UCSD-AML1 (cell line): ENCODE measurements at regions not wholly inside any gene's neighbourhood (a gene's known extent, or its start where the extent isn't known, plus 50 kb on each side); places are given as distances from the start of the nearest gene placed in this dataset.
"Not testable (repeated sequence)": the region's sequence is repeated elsewhere in the genome, so short reads cannot be mapped to it uniquely, and the experiment has no call there.

Experiments used
- DNase-seq: peaks from one replicate; lab custom pipeline; 2025; ENCODE audit not compliant: unreplicated experiment; lab: John Stamatoyannopoulos, UW

DNA sequence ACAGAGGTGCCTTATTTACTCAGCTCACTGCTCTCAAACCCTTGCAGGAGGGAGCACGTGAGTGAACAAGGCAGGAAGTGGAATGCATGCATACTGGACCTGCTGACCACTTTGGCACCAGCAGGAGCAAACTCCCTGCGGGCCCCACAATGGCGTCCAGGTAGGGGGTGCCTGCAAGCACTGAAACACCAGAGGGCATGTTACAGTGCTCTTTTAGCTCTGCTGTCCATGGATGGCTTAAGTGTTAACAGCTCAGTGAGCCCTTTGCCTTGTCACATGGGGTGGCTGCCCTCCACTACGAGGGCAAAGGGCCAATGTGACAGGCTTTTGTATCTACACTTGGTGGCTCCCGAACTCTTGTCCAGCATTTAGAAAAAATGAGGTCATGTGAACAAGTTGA is 199.5 kb upstream of the UGT8 start:
- no peak for DNase-seq

DNA sequence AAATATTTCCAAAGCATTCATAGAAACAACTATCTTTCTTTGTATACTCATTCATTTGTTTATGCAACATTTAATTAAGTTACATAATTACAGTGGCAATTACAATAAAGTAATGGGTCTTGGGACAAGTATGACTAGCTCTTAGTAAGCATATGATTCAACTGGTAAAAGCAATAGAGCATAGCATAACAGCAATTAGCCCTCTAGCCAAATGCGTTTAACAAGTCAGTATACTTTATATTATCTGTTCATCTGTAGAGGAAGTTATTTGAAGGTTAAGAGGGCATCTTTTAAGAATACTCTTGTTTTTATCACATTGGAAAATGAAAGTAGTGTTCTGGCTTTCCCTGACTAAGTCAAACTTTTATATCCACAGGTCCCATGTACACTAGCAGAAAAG is 198.1 kb upstream of the UGT8 start:
- no peak for DNase-seq

DNA sequence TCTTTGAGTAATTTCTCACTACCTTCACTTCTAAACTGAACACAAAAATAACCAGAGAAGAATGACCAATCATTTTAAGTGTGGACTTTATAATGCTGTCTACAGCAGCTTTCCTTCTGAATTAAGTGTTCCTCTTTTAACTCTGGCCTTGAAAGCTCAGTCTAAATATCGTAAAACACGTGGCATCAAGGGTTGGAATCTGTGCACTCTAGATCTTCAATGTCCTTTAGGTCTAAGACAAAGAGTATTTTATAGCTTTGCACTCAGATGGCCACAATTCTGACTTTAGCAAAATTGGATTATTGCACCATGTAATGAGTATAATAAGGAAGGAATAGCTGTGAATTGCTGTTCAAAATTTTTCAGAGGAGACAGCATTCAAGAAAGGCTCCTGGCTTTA is 197.1 kb upstream of the UGT8 start:
- DNase-seq, result no peak

DNA sequence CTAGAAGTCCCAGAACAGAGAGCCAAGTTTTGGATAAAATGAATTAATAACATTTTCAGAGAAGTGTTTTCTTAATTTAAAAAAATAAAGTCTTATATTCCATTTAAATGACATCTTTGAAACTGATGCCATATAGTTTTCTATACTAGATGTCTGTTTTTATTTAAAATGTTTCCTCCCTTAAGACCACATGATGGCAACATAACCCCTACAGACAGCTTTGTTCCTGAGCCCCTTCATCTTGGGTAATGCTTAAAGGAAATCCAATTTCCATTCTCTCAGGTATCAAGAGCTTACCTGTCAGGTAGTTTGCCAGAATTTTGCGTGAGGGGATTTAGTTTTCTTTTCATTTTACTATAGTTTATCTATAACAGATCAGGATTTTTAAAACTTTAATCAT is 181.4 kb upstream of the UGT8 start:
- no peak for DNase-seq

DNA sequence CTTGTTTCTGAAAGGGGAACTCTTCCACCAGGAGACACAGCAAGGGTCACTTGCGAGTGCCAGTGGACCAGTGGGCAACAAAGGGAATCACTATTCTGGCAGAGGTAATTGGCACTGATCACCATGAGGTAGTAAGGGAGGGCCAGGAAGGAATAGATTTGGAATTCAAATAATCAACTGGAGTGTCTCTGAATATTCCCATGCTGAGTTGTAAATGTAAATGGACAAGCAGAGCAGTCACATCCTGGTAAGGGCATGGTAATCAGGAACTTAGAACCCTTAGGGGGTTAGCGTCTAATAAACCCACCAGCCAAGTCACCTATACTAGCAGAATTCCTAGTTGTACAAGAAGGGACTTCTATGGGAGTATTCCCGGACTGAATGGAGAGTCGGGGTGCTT is 178.5 kb upstream of the UGT8 start:
- no peak for DNase-seq

DNA sequence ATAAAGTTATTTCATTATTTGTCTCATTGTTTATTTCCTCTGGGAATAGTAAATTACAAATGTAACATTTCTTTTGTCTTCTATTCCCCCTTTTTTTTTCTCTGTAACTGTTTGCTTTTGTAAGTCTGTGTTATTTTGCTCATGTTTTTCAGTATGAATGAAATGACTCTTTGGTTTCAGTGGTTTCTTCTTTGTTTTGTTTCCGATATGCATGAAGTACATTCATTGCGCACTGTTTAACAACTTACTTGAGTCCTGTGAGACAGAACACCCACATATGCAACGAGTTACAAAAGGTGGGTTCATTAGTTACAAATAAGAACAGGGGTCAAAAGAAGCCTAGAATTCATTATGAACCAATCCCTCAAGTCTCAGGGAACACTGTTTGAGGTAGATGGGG is 175.0 kb upstream of the UGT8 start:
- DNase-seq, result no peak

DNA sequence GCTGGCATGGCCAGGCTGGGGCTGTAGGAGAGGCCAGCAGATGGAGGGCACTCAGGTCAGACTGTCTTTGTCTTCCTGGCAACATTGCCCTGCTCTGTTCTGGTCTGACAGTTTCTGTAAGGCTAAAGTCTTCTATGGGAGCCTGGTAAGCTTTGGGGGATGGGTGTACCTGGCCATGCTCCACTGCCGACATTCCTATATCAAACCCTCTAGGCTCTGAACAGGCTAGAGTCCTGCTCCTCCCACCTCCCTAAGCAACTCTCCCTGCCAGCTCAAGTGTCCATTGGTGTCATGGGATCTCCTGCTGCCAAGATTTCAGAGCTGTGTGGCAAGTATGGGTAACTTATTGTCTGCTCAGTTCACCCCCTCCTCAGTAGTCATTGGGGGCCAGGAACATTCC is 163.5 kb upstream of the UGT8 start:
- DNase-seq, result no peak

DNA sequence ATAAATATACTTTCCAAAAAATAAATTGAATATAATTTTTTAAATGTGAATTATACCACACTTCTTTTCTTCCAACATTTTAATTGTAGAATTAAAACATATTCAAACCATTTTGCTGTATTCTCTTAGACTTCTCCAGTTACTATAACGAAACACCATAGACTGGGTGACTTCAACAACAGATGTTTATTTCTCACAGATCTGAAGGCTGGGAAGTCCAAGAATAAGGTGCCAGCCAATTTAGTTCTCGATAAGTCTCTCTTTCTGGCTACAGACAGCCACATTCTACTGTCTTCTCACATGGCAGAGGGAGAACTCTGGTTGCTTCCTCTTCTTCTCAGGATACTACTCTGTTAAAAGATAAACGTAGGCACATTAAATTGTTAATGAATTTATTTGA is 155.8 kb upstream of the UGT8 start:
- DNase-seq, result no peak

DNA sequence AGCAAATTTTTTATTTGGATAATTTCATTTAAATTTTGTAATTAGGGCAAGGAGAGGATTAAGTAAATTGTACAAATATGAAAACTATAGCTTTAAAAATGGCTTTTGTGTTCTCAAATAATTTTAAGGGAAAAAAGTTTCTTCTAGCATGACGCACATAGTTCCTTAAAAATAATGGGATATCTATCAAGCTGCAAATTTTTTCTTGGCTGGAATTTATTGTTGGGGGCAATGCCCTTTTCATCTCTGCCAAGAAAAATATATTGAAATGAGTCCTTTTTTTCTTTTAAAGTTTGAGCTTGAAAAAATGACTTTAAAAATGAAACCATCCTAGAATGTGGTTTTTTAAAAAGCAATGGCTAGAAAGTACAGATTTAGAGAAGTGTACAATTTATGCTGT is 154.4 kb upstream of the UGT8 start:
- no peak for DNase-seq

DNA sequence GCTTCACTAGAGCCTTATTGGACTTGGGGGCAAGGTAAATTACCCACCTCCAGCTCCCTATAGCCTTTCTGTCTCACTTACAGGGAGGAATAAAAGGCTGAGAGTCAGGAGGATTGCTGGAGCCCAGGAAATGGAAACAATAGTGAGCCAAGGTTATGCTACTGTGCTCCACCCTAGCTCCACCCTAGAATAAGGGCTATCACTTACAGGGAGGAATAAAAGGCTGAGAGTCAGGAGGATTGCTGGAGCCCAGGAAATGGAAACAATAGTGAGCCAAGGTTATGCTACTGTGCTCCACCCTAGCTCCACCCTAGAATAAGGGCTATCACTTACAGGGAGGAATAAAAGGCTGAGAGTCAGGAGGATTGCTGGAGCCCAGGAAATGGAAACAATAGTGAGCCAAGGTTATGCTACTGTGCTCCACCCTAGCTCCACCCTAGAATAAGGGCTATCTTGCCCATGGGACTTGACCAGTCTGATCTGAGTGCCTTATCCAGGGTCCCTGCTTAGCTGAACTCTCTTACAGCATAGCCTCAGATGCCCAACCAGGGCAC is 150.6 kb upstream of the UGT8 start:
- DNase-seq, result not testable (repeated sequence)

DNA sequence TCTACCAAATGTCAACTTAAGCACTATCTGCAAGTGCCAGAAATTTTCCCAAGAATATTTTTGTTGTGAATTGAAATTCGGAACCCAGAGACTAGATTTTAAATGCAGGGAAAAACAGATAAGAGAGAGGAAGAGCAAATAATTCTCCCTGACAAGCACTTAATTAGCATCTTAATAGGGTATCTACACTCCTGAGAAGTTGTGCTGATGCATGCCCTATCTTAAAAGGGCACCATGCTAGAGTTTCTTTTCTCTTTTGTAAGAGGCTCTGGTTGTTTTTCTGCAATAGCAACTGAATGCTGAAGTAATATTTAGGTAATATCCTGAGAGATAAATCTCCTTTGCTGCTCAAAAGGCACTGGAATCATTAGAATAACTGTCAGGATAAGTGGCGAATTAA is 139.9 kb upstream of the UGT8 start:
- DNase-seq, result no peak

DNA sequence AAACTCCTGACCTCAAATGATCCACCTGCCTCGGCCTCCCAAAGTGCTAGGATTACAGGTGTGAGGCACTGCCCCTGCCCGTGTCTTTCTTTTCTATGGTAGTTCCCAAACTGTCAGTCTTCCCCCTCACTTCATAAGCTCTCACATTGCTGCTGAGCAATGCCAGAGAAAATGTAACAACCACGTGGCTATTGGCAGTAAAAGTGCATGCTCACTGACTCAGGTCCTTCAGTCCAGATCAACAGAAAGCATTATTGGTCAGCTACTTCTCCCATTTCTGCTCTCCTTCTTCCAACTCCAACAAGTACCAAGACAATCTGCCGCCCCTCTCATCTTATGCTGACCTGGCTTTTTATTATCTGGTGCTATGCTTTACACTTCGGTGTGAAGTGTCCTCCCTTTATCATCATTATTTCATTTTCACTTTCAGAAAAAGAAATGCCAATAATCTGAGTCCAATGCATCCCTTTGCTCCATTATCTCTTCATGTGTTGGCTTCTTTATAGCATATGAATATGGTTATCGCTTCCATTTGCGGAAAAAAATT is 133.8 kb upstream of the UGT8 start:
- DNase-seq, result no peak

DNA sequence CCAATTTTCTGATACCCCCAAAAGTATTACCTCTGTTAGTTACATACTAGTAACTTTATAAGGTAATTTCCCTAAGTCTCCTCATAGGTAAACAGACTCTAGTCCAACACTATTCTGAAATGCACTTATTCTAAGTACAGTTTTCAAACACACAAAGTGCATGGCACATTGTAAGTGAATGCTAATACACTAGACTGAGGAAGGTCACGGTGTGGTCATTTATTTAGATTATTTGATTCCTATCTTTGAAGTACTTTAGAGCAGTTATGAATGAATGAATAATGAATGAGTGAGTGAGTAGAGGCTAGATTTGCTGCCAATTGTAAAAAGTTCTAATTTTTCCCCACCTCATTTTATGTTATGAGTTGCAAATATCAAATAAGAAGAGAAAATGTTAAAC is 132.8 kb upstream of the UGT8 start:
- no peak for DNase-seq

DNA sequence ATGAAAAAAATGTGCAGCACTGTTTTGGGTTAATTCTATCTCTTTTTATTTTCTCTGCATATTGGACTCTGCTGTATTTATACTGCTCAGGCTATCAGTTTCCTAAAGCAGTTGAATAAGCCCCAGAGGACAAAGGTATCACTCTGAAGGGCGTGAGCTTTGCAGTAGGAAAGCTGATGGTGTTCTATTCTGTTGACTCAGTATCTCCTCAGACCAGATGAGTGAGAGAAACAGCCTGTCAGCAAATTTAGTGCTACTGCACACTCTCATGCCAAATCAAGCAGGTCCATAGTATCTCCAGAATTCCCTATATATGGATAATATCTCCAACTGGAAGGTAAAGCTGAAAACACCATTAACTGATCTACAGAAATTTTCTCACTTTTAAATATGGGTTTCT is 132.3 kb upstream of the UGT8 start:
- no peak for DNase-seq

DNA sequence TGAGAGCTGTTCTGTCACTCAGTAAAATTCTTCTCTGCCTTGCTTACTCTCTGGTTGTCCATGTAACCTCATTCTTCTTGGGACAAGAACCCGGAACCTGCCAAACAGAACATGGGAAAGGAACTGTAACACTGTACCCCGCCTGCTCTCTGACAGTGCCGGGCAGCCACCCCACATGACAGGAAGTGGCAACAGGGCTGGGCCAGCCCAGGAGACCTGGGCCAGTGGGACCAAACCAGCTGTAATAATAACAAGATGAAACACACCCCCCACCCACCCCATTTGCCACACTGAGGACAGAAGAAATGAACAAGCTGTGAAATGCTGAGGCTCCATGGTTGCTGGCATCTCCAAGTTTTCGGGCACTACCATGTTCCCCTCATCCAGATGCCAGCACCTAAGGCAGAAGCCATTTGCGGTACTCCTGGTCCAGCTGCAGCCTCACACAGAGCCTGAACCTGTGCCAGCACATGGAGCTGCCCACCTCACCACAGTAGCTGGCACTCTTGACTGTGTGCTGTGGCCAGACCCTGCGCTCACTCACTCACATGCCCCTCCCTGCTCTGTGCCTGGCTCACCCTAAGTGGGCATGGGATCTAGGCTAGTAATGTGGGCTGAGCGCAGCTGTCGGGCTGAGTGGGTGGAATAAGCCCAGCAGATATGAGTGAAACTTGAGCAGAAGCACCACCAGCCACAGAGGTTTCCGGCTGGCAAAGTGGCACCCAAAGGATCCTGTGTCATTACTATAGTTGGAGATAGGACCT is 126.2 kb upstream of the UGT8 start:
- no peak for DNase-seq

DNA sequence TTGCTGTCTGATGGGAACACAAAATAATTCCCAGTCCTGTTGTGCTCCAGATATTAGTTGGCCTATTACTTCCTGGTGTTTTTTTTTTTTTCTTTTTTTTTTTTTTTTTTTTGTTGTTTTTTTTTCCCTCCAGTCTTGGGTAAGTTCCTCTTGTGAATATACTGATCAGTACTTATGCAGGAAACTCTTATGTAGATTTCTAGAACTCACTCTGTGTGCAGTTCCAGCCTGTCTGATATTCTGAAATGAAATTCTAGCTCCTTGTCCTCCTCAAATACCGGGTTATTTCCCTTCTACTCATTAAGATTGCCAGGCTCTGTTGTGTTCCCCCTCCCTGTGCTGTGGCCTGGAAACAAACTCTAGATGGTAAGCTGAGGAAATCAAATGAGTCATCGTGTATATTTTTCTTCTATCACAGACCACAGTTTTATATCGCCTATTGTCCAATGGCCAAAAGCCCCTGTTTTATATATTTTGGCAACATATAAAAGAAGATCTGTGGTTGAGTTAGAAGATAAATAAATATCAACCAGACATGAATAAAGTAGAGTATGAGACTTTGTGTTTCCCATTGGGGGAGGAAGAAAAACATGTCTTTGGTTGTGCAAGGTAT is 124.3 kb upstream of the UGT8 start:
- no peak for DNase-seq

DNA sequence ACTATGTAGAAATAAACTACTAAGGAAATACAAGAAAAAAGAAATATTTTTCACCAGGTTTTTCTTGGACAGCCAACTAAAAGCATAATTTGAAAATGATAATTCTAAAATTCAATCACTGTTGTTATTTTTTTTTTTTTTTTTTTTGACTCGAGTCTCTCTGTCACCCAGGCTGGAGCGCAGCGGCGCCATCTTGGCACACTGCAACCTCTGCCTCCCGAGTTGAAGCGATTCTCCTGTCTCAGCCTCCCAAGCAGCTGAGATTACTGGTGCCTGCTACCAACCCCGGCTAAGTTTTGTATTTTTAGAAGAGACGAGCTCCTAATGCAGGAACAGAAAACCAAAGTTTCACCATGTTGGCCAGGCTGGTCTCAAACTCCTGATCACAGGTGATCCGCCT is 122.3 kb upstream of the UGT8 start:
- DNase-seq, result no peak

DNA sequence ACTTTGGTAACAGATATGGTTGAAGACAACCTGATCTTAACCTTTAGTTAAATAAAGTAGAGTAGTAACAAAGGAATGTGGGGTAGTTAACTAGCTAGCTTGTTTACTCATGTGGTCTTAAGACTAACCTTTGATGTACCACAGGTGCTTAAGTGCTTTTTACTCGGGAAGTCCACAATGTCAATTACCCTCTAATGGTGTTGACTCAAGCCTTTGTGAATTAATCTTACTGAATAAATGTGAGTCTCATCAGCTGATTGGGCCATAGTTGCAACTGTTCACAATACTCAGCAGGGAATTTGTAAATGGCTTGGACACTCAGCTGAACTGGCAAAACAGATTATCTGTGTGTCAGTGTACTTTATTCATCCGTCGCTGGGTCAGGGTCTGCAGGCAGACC is 119.0 kb upstream of the UGT8 start:
- DNase-seq, result no peak

DNA sequence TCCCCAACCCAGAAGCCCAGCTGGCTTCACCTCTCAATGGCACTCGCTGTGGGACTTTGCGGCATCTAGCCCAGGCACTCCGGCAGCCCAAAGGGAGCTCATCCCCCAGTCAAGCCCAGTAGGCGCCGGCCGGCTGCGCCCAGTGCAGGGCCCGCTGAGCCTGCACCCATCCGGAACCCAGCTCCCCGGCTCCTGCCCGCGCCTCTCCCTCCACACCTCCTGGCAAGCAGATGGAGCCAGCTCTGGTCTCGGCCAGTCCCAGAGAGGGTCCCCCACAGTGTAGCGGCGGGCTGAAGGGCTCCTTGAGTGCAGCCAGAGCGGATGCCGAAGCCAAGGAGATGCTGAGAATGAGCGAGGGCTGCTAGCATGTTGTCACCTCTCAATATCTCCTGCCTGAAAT is 116.8 kb upstream of the UGT8 start:
- DNase-seq, result no peak

DNA sequence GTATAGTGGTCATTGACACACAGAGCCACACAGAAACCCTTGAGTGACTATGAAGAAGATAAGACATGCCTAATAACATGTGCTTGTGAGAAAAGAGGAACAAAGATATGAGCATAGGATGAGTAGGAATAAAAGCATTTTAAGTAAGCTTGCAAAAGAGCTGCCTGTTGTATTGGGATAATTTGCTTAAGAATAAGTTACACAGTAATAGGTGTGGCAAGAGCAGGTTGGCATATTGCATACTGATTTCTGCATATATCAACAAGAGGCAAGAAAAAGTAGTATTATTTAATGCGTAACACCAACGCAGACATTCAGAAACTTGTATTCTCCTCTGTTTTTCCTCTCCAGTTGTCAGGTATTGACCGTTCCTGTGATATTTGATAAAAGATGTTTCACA is 111.5 kb upstream of the UGT8 start:
- DNase-seq, result no peak

DNA sequence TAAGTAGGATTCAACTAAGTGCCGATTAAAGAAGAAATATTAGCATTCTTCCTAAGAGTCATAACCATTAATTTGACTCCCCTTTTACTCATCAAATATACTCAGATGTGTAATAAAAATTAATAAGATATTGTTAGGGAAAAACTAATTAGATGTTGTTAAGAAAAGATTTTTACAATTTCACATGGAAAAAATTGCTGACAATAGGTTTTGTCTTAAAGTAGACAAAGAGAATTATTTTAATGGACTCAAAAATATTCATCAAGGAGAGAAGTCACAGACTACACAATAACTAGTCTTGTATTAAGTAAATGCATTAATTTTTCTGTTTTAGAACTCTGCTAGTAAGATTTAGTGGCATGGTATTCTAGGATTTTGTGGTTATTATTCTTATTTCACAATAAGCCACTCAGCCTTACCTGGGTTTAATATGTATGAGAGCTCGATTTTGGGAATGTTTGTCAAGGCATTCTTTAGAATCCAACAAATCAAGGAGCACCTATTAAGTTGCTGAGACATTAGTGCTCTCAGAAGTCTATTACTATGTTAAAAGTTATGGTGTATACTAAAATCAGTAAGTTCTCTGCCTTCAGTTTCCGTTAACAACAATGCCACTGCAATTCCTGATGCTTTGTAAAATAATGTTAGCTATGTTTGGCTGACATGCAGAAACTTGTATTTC is 110.2 kb upstream of the UGT8 start:
- no peak for DNase-seq

DNA sequence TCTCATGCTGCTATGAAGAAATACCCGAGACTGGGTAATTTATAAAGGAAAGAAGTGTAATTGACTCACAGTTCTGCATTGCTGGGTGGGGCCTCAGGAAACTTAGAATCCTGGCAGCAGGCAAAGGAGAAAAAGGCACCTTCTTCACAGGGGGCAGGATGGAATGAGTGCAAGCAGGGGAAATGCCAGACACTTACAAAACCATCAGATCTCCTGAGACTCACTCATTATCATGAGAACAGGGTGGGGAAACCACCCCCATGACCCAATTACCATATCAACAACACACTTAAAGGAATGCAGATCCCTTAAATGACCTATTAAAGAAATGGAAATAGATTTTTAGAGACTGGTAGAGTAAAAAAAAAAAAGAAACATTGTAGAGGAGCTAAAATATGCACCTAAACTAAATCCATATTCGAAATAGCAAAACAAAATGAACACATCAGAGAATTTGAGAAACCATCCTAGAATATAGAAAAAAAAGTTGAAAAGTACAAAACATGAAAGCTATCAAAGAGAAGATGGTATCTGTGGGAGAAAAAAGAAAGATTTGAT is 104.3 kb upstream of the UGT8 start:
- DNase-seq, result no peak
